Nephron (organoid): ENCODE measurements at regions not wholly inside any gene's neighbourhood (a gene's known extent, or its start where the extent isn't known, plus 50 kb on each side); places are given as distances from the start of the nearest gene placed in this dataset.

ENCODE experiments used
- H3K27ac Mint-ChIP-seq, 3 experiments: 2 replicates each; pipeline ENCODE4 v1.8.0; 2020; ENCODE audit warnings: mixed read lengths in 3 of 3, mild to moderate bottlenecking in 2 of 3, moderate library complexity in 1 of 3
- H3K27me3 Mint-ChIP-seq: 2 replicates; pipeline ENCODE4 v1.8.0; 2021; ENCODE audit warnings: low read depth, mild to moderate bottlenecking, moderate library complexity, mixed read lengths
- H3K36me3 Mint-ChIP-seq: 2 replicates; pipeline ENCODE4 v1.8.0; 2020; ENCODE audit warnings: low read depth, mixed read lengths
- H3K4me1 Mint-ChIP-seq: 2 replicates; pipeline ENCODE4 v1.8.0; 2020; ENCODE audit warnings: mixed read lengths
- H3K4me3 Mint-ChIP-seq, 3 experiments: 2 replicates each; pipeline ENCODE4 v1.8.0; 2020; ENCODE audit warnings: mild to moderate bottlenecking in 3 of 3, mixed read lengths in 3 of 3, moderate library complexity in 2 of 3
- H3K9me3 Mint-ChIP-seq: 2 replicates; pipeline ENCODE4 v1.8.0; 2020; ENCODE audit warnings: mixed read lengths
- CTCF ChIP-seq, 3 experiments: fragments of 200-600 bp; sonication (generic); IDR thresholded peaks; one replicate each; pipeline ENCODE4 v1.5.0; 2021; ENCODE audit warnings: antibody characterized with exemption in 3 of 3; ENCODE audit not compliant: unreplicated experiment in 3 of 3

DNA sequence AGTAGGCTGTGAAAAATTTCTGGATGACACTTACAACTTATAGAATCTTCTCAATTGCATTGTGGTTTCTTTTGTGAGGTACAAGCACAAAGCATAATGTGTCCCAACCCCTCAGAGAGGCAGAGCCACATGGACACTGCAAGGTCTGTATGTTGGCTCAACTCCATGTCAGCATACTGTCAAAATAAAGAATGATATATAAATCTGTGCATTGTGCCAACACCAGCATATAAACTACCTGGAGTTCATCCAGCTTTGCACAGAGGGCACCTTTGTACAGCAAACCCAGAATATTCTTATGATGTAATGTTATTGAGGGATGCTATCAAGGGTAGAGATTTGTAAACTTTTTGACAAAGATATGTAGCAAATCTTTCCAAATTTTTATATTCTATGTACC is 1065.8 kb upstream of the MIR17HG start:
- H3K36me3 Mint-ChIP-seq: no peaks in the 10 kb centered on the region
- H3K27me3 Mint-ChIP-seq: no peaks in the 10 kb centered on the region
- H3K4me1 Mint-ChIP-seq: no peaks in the 10 kb centered on the region
- H3K4me3 Mint-ChIP-seq: no peak overlapping the region
- no peak for TF ChIP-seq CTCF (IDR thresholded peaks at IDR 0.05; ENCODE audit: unreplicated experiment in 3 of 3)
- no peak overlapping the region for H3K27ac Mint-ChIP-seq
- no peaks in the 10 kb centered on the region for H3K9me3 Mint-ChIP-seq

- H3K9me3 Mint-ChIP-seq: peaks cover 5% of the 10 kb centered on the region
Observed at GRCh38 chr13:90287521-90287920, 1060.0 kb upstream of the MIR17HG start.

DNA sequence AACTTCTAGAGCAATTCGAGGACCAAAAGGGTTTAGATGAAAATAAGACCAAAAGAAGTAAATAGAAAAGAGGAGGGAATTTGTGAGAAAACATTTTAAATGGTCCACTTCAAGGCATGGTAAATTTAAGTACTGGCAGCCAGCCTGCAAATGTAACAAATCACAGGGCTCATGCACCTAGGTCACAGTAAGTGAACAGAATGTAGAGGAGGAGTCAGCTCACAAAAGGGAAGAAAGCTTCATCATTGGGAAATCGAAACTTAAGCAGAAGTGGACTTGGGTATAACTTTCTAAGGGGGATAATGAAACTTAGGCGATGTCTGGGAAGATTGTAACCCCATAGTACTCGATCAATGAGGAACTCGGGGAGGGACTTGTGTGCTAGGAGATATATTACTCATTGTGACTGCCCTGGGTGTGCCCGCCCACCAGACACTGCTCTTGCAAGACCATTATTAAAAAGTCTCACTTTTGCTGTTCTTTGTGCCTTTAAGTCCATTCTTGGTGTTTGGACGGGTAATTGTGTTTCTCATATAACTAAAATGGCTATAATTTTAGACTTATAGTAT is 1053.6 kb upstream of the MIR17HG start:
- no peak overlapping the region for H3K4me3 Mint-ChIP-seq
- no peaks in the 10 kb centered on the region for H3K27me3 Mint-ChIP-seq
- peaks cover 3% of the 10 kb centered on the region for H3K9me3 Mint-ChIP-seq
- no peak overlapping the region for H3K27ac Mint-ChIP-seq
- H3K4me1 Mint-ChIP-seq: no peaks in the 10 kb centered on the region
- H3K36me3 Mint-ChIP-seq: no peaks in the 10 kb centered on the region
- no peak for TF ChIP-seq CTCF (IDR thresholded peaks at IDR 0.05; ENCODE audit: unreplicated experiment in 3 of 3)

More at GRCh38 chr13:90287521-90287920, 1060.0 kb upstream of the MIR17HG start:
- Mint-ChIP-seq H3K4me1 (no peaks in the 10 kb centered on the region), H3K27me3 (peaks cover 6% of the 10 kb centered on the region), H3K27ac (no peak overlapping the region), H3K36me3 (peaks cover 3% of the 10 kb centered on the region), H3K4me3 (no peak overlapping the region)
- TF ChIP-seq CTCF (IDR thresholded peaks at IDR 0.05; ENCODE audit: unreplicated experiment in 3 of 3): no peak

DNA sequence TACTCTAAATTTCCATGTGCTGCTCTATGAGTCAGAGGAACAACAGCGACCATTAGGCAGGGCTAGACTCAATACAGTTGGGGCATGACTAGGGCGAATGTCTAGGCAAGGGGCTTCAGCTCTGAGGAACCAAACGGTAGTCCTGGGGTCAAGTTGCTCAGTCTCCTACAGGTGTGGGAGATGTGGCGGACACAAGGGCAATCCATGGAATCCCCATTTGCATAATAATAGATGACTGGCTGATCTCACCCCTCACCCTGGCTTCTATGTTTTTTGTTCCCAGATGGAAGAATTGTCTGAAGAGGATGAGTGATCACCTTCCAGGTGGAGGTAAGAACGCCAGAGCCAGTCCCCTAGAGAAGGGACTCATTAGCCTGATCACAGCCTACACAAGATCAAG is 1048.2 kb upstream of the MIR17HG start:
- Mint-ChIP-seq H3K9me3 (no peaks in the 10 kb centered on the region), H3K4me3 (no peak overlapping the region), H3K27me3 (no peaks in the 10 kb centered on the region), H3K36me3 (no peaks in the 10 kb centered on the region), H3K4me1 (no peaks in the 10 kb centered on the region), H3K27ac (no peak overlapping the region)
- no peak for TF ChIP-seq CTCF (IDR thresholded peaks at IDR 0.05; ENCODE audit: unreplicated experiment in 3 of 3)

- Mint-ChIP-seq H3K27ac (no peak overlapping the region), H3K36me3 (no peaks in the 10 kb centered on the region), H3K27me3 (no peaks in the 10 kb centered on the region), H3K4me3 (no peak overlapping the region), H3K4me1 (no peaks in the 10 kb centered on the region), H3K9me3 (no peaks in the 10 kb centered on the region)
- TF ChIP-seq CTCF (IDR thresholded peaks at IDR 0.05; ENCODE audit: unreplicated experiment in 3 of 3): no peak
Observed at GRCh38 chr13:90300015-90300414, 1047.5 kb upstream of the MIR17HG start.

DNA sequence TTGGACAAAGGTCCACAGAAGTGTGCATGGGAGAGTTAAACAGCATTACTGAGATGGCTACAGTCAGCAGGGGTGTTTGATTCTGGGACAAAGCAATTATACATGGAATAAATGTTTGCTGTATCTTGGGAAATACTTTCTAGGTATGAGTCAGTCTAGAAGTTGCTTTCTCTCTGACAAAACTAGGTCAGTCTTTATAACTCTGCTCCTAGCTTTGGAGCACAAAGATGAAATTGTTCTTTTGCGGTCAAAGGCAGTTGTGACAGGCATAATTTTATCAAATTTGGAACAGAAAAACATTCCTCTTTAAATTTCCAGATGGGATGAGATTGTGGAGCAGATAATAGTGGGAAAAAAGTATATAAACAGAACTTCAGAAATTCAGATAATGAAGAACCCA is 1045.4 kb upstream of the MIR17HG start:
- Mint-ChIP-seq H3K4me1 (no peaks in the 10 kb centered on the region), H3K4me3 (no peak overlapping the region), H3K27ac (no peak overlapping the region), H3K9me3 (no peaks in the 10 kb centered on the region), H3K27me3 (no peaks in the 10 kb centered on the region), H3K36me3 (no peaks in the 10 kb centered on the region)
- TF ChIP-seq CTCF (IDR thresholded peaks at IDR 0.05; ENCODE audit: unreplicated experiment in 3 of 3): no peak
